ENCODE measurements at regions not wholly inside any gene's neighbourhood (a gene's known extent, or its start where the extent isn't known, plus 50 kb on each side); places are given as distances from the start of the nearest gene placed in this dataset.

GRCh38 chr5:73395256-73395655 lies 53.3 kb downstream of the FOXD1 start:
- no peak for DNase-seq (ENCODE audit: low spot score)

- no peak for DNase-seq (ENCODE audit: low spot score)
Measured at GRCh38 chr5:73394610-73395009, 54.0 kb downstream of the FOXD1 start.

GRCh38 chr5:73393611-73394489 lies 54.7 kb downstream of the FOXD1 start:
- no peak for DNase-seq (ENCODE audit: low spot score)

DNA sequence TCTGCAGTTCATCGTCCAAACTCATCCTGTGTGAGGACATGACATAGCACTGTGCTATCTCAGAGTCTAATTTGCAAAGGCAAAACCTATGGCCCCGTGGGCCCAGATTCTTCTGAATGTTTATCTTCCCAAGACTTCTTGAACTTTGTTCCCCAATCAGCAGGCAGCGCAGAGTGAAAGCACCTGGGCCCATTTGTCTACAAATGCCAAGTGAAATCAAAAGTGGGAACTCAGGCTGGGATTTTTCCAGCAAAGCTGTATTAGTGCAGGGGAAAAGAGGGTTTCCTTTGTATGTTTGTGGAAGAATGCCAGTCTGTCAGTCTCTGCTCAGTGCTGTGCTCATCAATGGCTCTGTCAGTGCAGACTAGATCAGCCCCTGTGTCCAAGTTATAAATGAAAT lies 55.8 kb downstream of the FOXD1 start:
- DNase-seq (ENCODE audit: low spot score) = no peak

GRCh38 chr5:73391441-73391881 lies 57.1 kb downstream of the FOXD1 start:
- DNase-seq (ENCODE audit: low spot score) = no peak

DNA sequence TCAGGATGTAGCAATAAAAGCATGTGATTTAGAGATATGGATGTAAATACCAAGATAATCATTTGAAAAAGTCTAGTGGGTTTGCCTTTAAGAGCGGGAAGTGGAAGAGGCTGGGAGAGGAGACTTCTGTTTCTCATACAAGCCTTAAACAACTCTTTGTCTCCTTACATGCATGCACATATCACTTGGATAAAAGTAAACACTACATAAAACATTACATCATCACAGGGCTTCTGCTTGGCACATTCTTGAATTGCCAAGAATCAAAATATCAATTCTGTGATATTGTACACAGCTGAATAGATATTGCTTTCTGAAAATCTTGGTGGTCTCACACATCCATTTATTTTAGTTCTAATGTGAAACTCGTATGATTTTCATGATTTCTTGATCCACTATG lies 57.6 kb downstream of the FOXD1 start:
- no peak for DNase-seq (ENCODE audit: low spot score)

DNA sequence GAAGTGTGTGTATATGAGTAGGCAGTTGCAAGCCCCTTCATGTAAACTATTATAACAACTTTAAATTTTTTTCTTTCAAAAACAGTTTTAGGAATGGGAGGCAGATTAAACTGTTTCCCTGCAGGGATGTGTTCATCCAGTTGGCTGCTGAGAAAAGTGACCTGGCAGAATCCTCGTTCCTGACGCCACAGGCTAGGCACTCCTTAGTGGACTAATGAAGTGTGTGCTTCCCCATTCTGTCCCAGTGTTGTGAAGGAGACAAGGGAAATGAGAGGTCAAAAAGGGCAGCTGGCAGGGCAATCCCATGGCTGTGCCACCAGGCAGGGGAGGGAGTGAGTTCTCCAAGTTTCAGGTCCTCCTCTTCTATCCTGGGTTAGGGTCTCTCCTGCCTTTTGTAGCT lies 59.8 kb downstream of the FOXD1 start:
- no peak for DNase-seq (ENCODE audit: low spot score)

DNA sequence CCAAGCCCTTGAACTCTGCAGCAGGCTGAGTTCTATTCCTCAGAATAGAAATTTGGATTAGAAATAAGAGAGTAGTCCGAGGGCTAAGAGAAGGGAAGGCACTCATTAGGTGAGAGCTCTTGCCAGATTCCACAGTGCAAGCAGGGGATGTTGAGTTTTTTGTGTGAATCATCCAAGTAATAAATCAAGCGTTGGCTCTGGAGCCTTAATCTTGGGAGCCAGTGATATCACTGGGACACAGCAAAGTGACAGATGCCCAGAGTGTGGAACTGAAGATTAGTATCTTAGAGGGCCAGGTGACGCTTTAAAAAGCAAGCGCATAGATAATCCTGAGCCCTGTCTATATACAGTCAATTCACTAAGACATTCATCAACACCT lies 60.3 kb downstream of the FOXD1 start:
- DNase-seq (ENCODE audit: low spot score) = no peak

GRCh38 chr5:73387601-73388305 lies 60.8 kb downstream of the FOXD1 start:
- DNase-seq (ENCODE audit: low spot score) = no peak

GRCh38 chr5:73387149-73387591 lies 61.4 kb downstream of the FOXD1 start:
- no peak for DNase-seq (ENCODE audit: low spot score)

- DNase-seq (ENCODE audit: low spot score) = no peak
Measured at GRCh38 chr5:73384861-73385260, 63.7 kb downstream of the FOXD1 start.

- DNase-seq (ENCODE audit: low spot score) = no peak
Measured at GRCh38 chr5:73382401-73382740, 66.2 kb downstream of the FOXD1 start.

DNA sequence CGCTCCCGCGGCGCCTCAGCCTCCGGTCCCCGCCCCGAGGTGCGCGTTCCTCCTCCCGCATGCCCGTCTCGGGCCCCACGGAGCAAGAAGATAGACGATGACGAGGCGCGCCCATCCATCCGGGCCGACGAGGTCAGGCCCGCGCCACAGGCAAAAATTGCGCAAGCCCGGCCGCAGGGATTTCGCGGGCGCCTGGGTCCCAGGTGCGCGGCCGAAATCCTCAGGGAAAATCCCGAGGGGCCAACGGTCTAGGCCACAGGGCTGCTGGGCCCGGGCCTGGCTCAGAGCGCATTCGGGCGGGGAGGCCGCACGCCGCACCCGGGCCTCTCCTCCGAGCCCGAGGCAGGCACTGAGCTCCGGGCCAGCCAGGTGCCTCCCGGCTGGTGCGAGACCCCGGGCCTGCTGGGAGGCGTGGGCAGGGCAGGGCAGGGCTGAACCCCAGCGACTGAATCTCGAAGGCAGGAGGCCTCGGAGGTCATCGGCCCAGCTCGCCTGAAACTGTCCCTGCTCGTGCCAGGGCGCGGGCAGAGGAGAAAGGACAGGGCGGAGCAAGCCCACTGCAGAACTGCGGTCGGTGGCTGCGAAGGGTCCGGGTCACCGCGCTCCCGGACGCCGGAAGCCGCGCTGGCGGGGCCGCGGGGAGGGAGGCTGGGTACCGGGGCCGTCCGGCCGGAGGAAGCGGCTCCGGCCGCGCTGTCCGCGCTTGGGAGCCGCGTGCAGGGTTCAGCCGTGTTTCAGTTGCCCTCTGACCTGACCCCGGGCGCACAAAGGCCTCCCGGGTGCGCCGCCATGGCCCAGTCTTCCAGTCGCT lies 66.8 kb downstream of the FOXD1 start:
- no peak for DNase-seq (ENCODE audit: low spot score)

- DNase-seq (ENCODE audit: low spot score) = no peak
Measured at GRCh38 chr5:73380710-73381589, 67.6 kb downstream of the FOXD1 start.

GRCh38 chr5:73380041-73380440 lies 68.5 kb downstream of the FOXD1 start:
- DNase-seq (ENCODE audit: low spot score) = no peak

DNA sequence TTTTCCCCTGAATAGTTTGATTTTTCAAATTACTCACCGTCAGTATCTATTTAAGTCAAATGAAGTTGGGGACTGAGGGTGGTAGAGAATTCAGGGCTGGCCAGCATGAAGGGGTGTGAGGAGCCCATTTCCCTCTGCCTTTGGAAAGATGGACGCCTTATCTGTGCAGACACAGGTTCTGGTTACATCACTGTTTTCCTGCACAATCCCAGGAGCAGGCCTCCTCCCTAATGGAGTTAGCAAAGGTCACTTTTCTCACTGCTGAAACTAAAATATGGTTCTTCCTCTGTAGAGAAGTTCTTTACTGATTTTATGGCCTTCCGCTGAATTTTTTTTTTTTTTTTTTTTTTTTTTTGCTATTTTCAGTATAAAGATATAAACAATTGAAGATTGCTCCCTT lies 69.1 kb downstream of the FOXD1 start:
- DNase-seq (ENCODE audit: low spot score) = no peak

GRCh38 chr5:73378765-73379164 lies 69.8 kb downstream of the FOXD1 start:
- no peak for DNase-seq (ENCODE audit: low spot score)

DNA sequence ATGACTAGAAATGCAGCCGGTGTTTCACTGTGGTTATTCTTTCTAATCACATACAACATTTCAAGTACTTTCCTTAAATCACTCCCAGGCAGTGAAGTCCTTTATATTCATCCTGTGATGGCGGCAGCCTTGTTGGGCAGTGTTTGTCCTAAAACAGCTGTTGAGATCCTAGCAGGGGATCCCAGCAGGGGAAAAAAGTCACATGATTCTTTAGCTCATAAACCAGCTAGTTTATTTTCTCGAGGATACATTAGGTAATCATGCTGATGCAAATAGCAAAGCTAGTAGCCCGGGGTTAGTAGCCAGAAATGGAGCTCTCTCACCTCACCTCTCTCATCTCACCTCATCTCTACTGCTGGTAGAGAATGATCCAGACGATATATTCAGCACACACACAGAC lies 70.5 kb downstream of the FOXD1 start:
- no peak for DNase-seq (ENCODE audit: low spot score)

DNA sequence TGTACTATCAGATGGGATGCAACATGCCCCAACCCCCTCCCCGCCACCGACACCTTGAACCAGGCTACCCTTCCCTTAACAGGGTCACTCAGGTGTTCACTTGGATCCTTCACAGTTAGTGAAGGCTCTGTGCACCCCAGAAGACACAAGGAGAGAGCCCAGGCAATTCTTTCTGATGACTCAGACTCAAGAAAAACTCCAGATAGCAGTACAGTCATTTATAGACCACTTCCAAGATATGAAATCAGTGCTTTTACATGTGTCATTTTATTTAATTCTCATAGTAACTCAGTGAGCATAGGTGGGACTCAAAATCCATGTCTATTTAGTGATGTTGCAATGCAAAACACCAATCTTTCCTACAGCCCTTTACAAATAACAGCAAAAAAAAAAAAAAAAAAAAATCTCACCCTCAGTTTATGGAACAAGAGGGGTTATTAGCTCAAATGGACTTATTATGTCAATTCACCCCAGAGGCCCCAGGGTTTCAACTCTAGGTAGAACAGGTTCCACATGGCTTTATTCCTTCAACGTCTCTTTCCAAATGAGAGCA lies 71.9 kb downstream of the FOXD1 start:
- no peak for DNase-seq (ENCODE audit: low spot score)

GRCh38 chr5:73375949-73376348 lies 72.6 kb downstream of the FOXD1 start:
- DNase-seq (ENCODE audit: low spot score) = no peak

DNA sequence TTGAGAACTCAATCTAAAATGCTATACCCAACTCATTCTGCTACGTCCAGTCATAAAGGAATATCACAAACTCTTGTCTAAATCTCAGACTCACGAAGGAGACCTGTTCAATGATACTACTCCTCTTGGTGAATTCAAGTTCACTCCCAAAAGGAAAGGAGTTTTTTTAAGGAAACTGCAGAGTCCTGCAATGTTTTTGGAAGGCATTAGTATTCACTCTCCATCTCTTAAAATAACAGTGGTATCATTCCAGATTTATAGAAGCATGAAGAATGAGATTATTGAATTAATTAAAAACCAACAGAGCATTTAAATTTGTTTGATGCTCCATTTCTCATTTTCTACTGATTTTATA lies 73.4 kb downstream of the FOXD1 start:
- no peak for DNase-seq (ENCODE audit: low spot score)
